Liver (tissue), 8 donors: ENCODE measurements at regions not wholly inside any gene's neighbourhood (a gene's known extent, or its start where the extent isn't known, plus 50 kb on each side); places are given as distances from the start of the nearest gene placed in this dataset.

Source experiments
- DNase-seq: peaks from one replicate; pipeline ENCODE4 v3.0.0-alpha.2; 2017; ENCODE audit warnings: low spot score
- H3K27ac ChIP-seq, 2 donors: one replicate each; pipeline ENCODE4 v1.7.0; 2013; ENCODE audit warnings: inconsistent platforms in 2 of 2, low read length in 2 of 2, control low read depth in 1 of 2, low read depth in 1 of 2, mild to moderate bottlenecking in 1 of 2
- H3K27me3 ChIP-seq, 4 donors: one replicate each; pipeline versions ENCODE4 v1.6.1 to v1.7.0; 2013; ENCODE audit warnings: low read length in 3 of 4, inconsistent platforms in 1 of 4, mild to moderate bottlenecking in 1 of 4, moderate library complexity in 1 of 4; ENCODE audit not compliant: control insufficient read depth in 4 of 4, insufficient read depth in 4 of 4
- H3K36me3 ChIP-seq, 4 donors: one replicate each; pipeline versions ENCODE4 v1.6.1 to v1.7.0; 2013; ENCODE audit warnings: low read length in 3 of 4, mild to moderate bottlenecking in 3 of 4, low read depth in 1 of 4, moderate library complexity in 1 of 4; ENCODE audit not compliant: control insufficient read depth in 4 of 4, insufficient read depth in 3 of 4
- H3K4me1 ChIP-seq, 4 donors: one replicate each; pipeline versions ENCODE4 v1.6.1 to v1.7.0; 2013; ENCODE audit warnings: low read length in 3 of 4, mild to moderate bottlenecking in 3 of 4, moderate library complexity in 1 of 4; ENCODE audit not compliant: control insufficient read depth in 4 of 4, insufficient read depth in 4 of 4
- H3K4me3 ChIP-seq, 3 donors: one replicate each; pipeline versions ENCODE4 v1.6.1 to v1.7.0; 2013; ENCODE audit warnings: low read length in 3 of 3, control low read depth in 1 of 3, low read depth in 1 of 3, mild to moderate bottlenecking in 1 of 3
- H3K9ac ChIP-seq, 2 donors: one replicate each; pipeline ENCODE4 v1.7.0; 2013; ENCODE audit warnings: low read length in 2 of 2, mild to moderate bottlenecking in 2 of 2, moderate library complexity in 2 of 2, control low read depth in 1 of 2, low read depth in 1 of 2
- H3K9me3 ChIP-seq, 4 donors: one replicate each; pipeline versions ENCODE4 v1.6.1 to v1.7.0; 2013; ENCODE audit warnings: low read length in 3 of 4; ENCODE audit not compliant: control insufficient read depth in 4 of 4
- EGR1 ChIP-seq, 2 donors: IDR thresholded peaks; 2 replicates each; pipeline ENCODE4 v1.6.1; 2016 to 2018; ENCODE audit warnings: antibody characterized with exemption in 2 of 2, low read depth in 2 of 2
- FOXA1 ChIP-seq: IDR thresholded peaks from 2 replicates; pipeline ENCODE4 v1.6.1; 2016; ENCODE audit warnings: antibody characterized with exemption
- FOXA2 ChIP-seq: IDR thresholded peaks from 2 replicates; pipeline ENCODE4 v1.6.1; 2016; ENCODE audit warnings: antibody characterized with exemption
- GABPA ChIP-seq, 2 donors: IDR thresholded peaks in 1 of 2; conservative IDR thresholded peaks in 1 of 2; 2 replicates each; pipeline ENCODE4 v1.6.1; 2016; ENCODE audit warnings: antibody characterized with exemption in 2 of 2, mild to moderate bottlenecking in 1 of 2, moderate library complexity in 1 of 2
- HNF4A ChIP-seq, 2 donors: conservative IDR thresholded peaks; 2 replicates each; pipeline ENCODE4 v1.6.1; 2016; ENCODE audit warnings: antibody characterized with exemption in 2 of 2, mild to moderate bottlenecking in 2 of 2
- HNF4G ChIP-seq: IDR thresholded peaks from 2 replicates; pipeline ENCODE4 v1.6.1; 2016; ENCODE audit warnings: antibody characterized with exemption
- JUND ChIP-seq, 2 donors: IDR thresholded peaks; 2 replicates each; pipeline ENCODE4 v1.6.1; 2016; ENCODE audit warnings: antibody characterized with exemption in 2 of 2
- NR2F2 ChIP-seq: IDR thresholded peaks from 2 replicates; pipeline ENCODE4 v1.6.1; 2016; ENCODE audit warnings: antibody characterized with exemption
- RAD21 ChIP-seq, 2 donors: IDR thresholded peaks; 2 replicates each; pipeline ENCODE4 v1.6.1; 2016; ENCODE audit warnings: antibody characterized with exemption in 2 of 2, mild to moderate bottlenecking in 2 of 2
- RXRA ChIP-seq, 2 donors: IDR thresholded peaks; 2 replicates each; pipeline ENCODE4 v1.6.1; 2017 to 2018; ENCODE audit warnings: antibody characterized with exemption in 2 of 2, mild to moderate bottlenecking in 1 of 2
- SP1 ChIP-seq: IDR thresholded peaks from 2 replicates; pipeline ENCODE4 v1.6.1; 2018; ENCODE audit warnings: antibody characterized with exemption, mild to moderate bottlenecking
- TAF1 ChIP-seq: conservative IDR thresholded peaks from 2 replicates; pipeline ENCODE4 v1.6.1; 2016; ENCODE audit warnings: antibody characterized with exemption, mild to moderate bottlenecking
- YY1 ChIP-seq: IDR thresholded peaks from 2 replicates; pipeline ENCODE4 v1.6.1; 2016; ENCODE audit warnings: antibody characterized with exemption, mild to moderate bottlenecking
- WGBS: extraction: QIAGEN DNeasy Blood & Tissue Kit; methylation state at CpG from one replicate; pipeline ENCODE4 v1.1.7; 2013; 5-methylcytosine and 5-hydroxymethylcytosine counted together
- TF ChIP-seq, protein P1 (sequence below): IDR thresholded peaks from 2 replicates; pipeline ENCODE4 v1.6.1; 2016; ENCODE audit warnings: antibody characterized with exemption, mild to moderate bottlenecking
- TF ChIP-seq, protein P2 (sequence below): IDR thresholded peaks from 2 replicates; pipeline ENCODE4 v1.6.1; 2016; ENCODE audit warnings: antibody characterized with exemption
- TF ChIP-seq, protein P3 (sequence below): IDR thresholded peaks from 2 replicates; pipeline ENCODE4 v1.6.1; 2016; ENCODE audit warnings: antibody characterized with exemption
- TF ChIP-seq, protein P4 (sequence below): fragments of 150-350 bp; IDR thresholded peaks from 2 replicates; pipeline ENCODE4 v1.5.1; 2017; ENCODE audit warnings: improper control_type of control experiment, low read depth, low read length; ENCODE audit not compliant: missing input control
- TF ChIP-seq, protein P5 (sequence below): IDR thresholded peaks from 2 replicates; pipeline ENCODE4 v1.6.1; 2016; ENCODE audit warnings: antibody characterized with exemption
- donor health status: healthy.
- donor health status: healthy.
- donor health status: healthy.
- donor health status: healthy.
- donor health status: healthy.

DNA sequence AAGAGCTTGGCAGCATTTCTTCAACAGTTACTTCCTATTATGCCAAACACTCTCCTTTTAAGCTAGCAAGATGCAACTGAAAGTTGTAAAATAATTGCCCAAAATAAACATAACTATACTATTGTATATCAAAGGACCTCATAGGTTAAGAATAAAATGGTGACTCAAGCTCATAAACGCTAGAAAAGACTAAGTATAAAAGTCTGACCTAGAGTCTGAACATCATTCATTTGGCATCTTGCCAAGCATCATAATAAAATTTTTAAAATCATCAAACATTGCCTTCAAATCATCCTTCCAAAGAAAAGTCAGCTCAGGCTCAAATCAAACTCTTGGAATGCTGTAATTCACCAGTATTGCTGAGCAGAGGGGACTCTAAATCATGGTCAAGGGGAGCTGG is 281.2 kb downstream of the QDPR start:
- Histone ChIP-seq H3K9ac (no peak overlapping the region), H3K9me3 (no peaks in the 10 kb centered on the region), H3K36me3 (no peaks in the 10 kb centered on the region), H3K4me3 (no peak overlapping the region), H3K27ac (no peak overlapping the region), H3K4me1 (no peaks in the 10 kb centered on the region), H3K27me3 (no peaks in the 10 kb centered on the region)
- no peak for TF ChIP-seq HNF4G
- TF ChIP-seq, protein P1, sequence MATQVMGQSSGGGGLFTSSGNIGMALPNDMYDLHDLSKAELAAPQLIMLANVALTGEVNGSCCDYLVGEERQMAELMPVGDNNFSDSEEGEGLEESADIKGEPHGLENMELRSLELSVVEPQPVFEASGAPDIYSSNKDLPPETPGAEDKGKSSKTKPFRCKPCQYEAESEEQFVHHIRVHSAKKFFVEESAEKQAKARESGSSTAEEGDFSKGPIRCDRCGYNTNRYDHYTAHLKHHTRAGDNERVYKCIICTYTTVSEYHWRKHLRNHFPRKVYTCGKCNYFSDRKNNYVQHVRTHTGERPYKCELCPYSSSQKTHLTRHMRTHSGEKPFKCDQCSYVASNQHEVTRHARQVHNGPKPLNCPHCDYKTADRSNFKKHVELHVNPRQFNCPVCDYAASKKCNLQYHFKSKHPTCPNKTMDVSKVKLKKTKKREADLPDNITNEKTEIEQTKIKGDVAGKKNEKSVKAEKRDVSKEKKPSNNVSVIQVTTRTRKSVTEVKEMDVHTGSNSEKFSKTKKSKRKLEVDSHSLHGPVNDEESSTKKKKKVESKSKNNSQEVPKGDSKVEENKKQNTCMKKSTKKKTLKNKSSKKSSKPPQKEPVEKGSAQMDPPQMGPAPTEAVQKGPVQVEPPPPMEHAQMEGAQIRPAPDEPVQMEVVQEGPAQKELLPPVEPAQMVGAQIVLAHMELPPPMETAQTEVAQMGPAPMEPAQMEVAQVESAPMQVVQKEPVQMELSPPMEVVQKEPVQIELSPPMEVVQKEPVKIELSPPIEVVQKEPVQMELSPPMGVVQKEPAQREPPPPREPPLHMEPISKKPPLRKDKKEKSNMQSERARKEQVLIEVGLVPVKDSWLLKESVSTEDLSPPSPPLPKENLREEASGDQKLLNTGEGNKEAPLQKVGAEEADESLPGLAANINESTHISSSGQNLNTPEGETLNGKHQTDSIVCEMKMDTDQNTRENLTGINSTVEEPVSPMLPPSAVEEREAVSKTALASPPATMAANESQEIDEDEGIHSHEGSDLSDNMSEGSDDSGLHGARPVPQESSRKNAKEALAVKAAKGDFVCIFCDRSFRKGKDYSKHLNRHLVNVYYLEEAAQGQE: no peak
- TF ChIP-seq HNF4A (conservative IDR thresholded peaks at IDR 0.05): no peak
- TF ChIP-seq EGR1 (IDR thresholded peaks at IDR 0.05; ENCODE audit: low read depth in 2 of 2): no peak
- TF ChIP-seq RAD21 (IDR thresholded peaks at IDR 0.05): no peak
- TF ChIP-seq RXRA (IDR thresholded peaks at IDR 0.05): no peak
- TF ChIP-seq SP1: no peak
- no peak for TF ChIP-seq TAF1
- TF ChIP-seq GABPA (IDR thresholded peaks at IDR 0.05 in 1 of 2, conservative IDR thresholded peaks at IDR 0.05 in 1 of 2): no peak
- TF ChIP-seq, protein P2, sequence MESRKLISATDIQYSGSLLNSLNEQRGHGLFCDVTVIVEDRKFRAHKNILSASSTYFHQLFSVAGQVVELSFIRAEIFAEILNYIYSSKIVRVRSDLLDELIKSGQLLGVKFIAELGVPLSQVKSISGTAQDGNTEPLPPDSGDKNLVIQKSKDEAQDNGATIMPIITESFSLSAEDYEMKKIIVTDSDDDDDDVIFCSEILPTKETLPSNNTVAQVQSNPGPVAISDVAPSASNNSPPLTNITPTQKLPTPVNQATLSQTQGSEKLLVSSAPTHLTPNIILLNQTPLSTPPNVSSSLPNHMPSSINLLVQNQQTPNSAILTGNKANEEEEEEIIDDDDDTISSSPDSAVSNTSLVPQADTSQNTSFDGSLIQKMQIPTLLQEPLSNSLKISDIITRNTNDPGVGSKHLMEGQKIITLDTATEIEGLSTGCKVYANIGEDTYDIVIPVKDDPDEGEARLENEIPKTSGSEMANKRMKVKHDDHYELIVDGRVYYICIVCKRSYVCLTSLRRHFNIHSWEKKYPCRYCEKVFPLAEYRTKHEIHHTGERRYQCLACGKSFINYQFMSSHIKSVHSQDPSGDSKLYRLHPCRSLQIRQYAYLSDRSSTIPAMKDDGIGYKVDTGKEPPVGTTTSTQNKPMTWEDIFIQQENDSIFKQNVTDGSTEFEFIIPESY: no peak
- no peak for TF ChIP-seq FOXA1
- TF ChIP-seq, protein P3, sequence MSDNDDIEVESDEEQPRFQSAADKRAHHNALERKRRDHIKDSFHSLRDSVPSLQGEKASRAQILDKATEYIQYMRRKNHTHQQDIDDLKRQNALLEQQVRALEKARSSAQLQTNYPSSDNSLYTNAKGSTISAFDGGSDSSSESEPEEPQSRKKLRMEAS: no peak
- TF ChIP-seq FOXA2: no peak
- TF ChIP-seq, protein P4, sequence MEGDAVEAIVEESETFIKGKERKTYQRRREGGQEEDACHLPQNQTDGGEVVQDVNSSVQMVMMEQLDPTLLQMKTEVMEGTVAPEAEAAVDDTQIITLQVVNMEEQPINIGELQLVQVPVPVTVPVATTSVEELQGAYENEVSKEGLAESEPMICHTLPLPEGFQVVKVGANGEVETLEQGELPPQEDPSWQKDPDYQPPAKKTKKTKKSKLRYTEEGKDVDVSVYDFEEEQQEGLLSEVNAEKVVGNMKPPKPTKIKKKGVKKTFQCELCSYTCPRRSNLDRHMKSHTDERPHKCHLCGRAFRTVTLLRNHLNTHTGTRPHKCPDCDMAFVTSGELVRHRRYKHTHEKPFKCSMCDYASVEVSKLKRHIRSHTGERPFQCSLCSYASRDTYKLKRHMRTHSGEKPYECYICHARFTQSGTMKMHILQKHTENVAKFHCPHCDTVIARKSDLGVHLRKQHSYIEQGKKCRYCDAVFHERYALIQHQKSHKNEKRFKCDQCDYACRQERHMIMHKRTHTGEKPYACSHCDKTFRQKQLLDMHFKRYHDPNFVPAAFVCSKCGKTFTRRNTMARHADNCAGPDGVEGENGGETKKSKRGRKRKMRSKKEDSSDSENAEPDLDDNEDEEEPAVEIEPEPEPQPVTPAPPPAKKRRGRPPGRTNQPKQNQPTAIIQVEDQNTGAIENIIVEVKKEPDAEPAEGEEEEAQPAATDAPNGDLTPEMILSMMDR: no peak
- TF ChIP-seq, protein P5, sequence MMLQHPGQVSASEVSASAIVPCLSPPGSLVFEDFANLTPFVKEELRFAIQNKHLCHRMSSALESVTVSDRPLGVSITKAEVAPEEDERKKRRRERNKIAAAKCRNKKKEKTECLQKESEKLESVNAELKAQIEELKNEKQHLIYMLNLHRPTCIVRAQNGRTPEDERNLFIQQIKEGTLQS: no peak
- no peak for TF ChIP-seq YY1
- TF ChIP-seq JUND (IDR thresholded peaks at IDR 0.05): no peak
- no peak for TF ChIP-seq NR2F2
- WGBS: 58% methylated on average over 1 of the region's 1 CpG
- no peak for DNase-seq

DNA sequence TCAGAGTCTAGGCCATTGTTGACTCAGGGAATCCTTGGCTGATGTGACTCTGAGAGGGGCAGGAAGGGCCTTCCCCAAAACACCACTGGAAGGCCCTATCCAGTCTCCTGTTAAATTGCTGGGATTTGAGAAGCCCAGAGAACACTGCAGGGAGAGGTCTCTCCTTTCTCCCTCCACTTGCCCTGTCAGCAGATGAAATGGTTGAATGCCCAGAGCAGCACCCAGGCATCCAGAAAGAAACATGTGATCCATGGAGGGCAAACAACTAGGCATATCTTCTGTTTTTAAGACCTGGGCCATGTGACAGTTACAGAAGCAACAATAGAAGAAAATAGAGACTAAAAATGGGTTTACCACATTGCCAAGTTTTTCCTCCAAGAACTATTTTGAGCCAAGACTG is 291.1 kb downstream of the QDPR start:
- H3K27me3 ChIP-seq: no peaks in the 10 kb centered on the region
- no peaks in the 10 kb centered on the region for H3K4me1 ChIP-seq
- H3K9me3 ChIP-seq: peaks cover 0 to 3% (median 1%) of the 10 kb centered on the region in 4 donors
- no peak for DNase-seq
- H3K4me3 ChIP-seq: no peak overlapping the region
- TF ChIP-seq FOXA1: no peak
- TF ChIP-seq SP1: no peak
- no peak for TF ChIP-seq TAF1
- TF ChIP-seq YY1: no peak
- TF ChIP-seq, protein P4: no peak
- TF ChIP-seq, protein P1: no peak
- no peak for TF ChIP-seq HNF4A (conservative IDR thresholded peaks at IDR 0.05)
- no peak for TF ChIP-seq NR2F2
- no peak for TF ChIP-seq RAD21 (IDR thresholded peaks at IDR 0.05)
- no peak for TF ChIP-seq FOXA2
- H3K9ac ChIP-seq: no peak overlapping the region
- no peak overlapping the region for H3K27ac ChIP-seq
- no peaks in the 10 kb centered on the region for H3K36me3 ChIP-seq
